ENCODE measurements at regions not wholly inside any gene's neighbourhood (a gene's known extent, or its start where the extent isn't known, plus 50 kb on each side); places are given as distances from the start of the nearest gene placed in this dataset.

DNA sequence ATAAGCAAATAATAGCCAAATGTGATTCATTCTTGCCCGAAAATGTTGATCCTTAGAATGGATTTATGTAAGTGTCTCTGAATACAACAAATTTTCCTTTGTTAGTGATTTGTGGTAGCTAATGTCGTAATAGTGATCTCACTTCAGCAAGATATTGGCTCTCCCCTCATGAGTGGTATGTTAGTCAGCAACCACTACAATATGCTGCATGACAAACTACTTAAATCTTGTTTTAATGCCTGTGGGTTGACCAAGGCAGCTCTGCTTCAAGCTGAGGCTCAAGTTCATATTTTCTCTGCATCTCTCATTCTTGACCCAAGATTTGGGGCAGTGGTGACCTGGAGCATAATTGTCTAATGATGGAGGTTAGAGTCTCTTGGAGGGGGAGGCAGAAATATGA is 49.8 kb upstream of the GALNT15 start:
- TF ChIP-seq POLR2A (IDR thresholded peaks at IDR 0.05), result no peak
- no peak for TF ChIP-seq CTCF (IDR thresholded peaks at IDR 0.05)
